ENCODE measurements at regions not wholly inside any gene's neighbourhood (a gene's known extent, or its start where the extent isn't known, plus 50 kb on each side); places are given as distances from the start of the nearest gene placed in this dataset.

DNA sequence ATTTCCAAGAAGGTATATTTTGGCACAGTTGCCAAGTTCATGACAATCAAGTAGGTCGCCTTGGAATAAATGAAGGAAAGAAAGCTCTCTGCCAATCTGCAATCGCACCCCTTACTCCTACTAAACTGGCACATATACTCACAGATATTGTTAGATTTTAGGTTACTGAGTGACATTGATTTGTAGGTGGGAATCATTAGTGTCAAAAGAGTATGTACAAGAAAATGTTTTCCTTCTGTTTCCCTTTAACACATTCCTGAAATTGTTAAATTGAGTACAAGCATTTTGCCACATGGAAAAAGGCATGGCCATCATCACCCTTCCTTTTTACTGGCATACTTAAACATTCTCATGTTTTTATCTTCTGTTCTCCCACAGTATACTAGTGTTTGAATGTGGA, 2868.3 kb upstream of the PCDH20 start:
- intact Hi-C loops (cut with DNase I) = no loop called here
- DNase-seq (no peak), ATAC-seq (ENCODE audit: poor library complexity) (no peak)

DNA sequence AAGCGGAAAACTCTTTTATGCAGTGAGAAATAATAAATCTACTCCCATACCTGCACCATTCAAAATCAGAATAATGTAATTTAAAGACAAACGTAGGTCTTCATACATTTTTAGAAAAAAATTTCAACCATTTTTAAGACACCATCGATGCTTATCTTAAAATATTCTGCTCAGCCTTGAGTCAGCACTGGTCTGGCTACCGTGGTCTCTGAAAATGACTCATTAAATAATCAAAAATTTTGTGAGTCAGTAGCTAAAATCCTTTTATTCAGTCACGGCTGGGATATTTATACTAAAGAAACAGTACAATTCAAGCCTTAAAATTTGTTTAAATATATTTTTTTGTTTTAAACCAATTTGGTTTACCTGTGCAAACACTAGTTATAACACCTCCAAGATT, 2862.8 kb upstream of the PCDH20 start:
- no peak for DNase-seq
- ATAC-seq (ENCODE audit: poor library complexity) = no peak
- intact Hi-C loops (cut with DNase I) = no loop called here

DNA sequence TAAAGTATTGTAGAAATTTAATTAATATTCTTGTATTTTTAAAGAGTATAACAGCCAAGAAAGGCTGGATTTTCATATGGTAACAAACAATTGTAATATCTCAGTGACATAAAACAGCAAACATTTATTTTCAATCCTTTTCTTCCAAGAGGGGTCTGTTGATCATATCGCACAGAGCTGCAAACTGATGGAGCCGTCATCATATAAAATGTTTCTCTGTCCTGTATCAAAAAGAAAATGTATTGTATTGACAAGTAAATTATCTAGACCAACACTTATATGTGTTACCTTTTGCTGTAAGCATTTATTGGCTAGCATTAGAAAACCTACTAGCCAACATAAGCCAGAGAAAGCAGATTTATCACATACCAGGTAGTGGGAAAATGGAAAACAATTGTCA, 2861.4 kb upstream of the PCDH20 start:
- DNase-seq (no peak), ATAC-seq (ENCODE audit: poor library complexity) (no peak)
- intact Hi-C loops (cut with DNase I) = no loop called here

DNA sequence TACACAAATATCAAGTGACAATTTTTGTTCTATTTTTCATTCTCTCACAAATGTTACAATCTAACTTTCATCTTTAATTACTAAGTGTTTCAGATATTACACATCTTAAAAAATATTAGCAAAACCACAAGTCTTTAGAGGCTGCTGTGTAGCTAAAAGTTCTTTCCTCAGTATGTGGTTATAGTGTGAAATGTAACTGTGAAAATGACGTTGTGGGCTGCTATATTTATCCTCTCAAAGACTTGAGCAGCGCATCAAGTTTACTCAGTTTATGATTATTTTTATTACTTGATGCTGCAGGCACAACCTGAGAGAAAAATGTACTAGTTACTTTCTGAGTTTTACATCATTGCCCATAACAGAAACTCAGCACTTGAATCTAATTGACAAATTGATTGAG, 2860.6 kb upstream of the PCDH20 start:
- no peak for ATAC-seq (ENCODE audit: poor library complexity)
- intact Hi-C loops (cut with DNase I) = no loop called here
- DNase-seq = no peak

DNA sequence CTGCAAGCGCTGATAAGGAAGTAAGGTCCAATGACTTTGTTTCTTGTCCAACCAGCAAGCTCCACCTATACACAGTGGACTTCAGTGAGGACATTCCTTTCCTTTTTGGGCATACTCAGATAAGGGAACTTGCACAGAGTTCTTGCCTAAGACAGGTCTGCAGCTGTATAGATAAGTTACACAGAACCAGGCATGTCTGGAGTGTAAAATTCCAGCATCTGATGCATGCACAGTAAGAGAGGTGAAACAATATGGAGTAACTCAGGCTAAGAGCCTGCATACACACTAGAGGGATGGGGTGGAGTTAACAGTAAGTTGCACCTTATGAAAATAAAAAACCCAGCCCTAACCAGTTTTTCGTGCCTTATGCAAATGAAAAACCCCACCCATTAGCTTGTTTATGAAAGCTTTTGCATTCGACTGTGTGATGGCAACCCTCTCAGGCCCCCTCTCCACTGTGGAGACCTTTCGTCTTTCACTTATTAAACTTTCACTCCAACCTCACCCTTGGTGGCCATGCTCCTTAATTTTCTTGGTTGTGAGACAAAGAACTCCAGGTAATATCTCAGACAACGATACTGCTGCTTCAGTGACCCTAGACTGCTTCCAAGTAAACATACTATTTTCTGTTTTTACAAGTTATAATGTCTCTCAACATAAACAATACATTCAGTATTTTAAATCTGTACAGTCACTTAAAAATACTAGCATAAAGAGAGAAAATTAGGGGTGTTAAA, 2859.0 kb upstream of the PCDH20 start:
- intact Hi-C loops (cut with DNase I) = no loop called here
- DNase-seq (no peak), ATAC-seq (ENCODE audit: poor library complexity) (no peak)

DNA sequence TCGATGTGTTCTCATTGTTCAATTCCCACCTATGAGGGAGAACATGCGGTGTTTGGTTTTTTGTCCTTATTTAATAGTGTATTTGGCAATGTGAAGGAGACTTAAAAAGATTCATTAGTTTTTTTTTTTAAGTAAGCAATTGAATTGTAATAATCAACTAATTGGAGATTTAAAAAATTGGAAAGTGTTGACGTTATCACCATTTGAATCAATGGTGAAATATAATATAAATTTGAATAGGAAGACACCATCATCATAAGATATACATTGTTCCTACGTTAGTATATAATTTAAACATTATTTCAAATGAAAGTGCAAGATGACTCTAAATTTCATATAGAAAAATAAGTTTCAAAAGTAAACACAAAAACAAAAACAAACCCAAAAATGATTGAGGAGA, 2858.1 kb upstream of the PCDH20 start:
- ATAC-seq (ENCODE audit: poor library complexity) = no peak
- no peak for DNase-seq
- intact Hi-C loops (cut with DNase I) = no loop called here

DNA sequence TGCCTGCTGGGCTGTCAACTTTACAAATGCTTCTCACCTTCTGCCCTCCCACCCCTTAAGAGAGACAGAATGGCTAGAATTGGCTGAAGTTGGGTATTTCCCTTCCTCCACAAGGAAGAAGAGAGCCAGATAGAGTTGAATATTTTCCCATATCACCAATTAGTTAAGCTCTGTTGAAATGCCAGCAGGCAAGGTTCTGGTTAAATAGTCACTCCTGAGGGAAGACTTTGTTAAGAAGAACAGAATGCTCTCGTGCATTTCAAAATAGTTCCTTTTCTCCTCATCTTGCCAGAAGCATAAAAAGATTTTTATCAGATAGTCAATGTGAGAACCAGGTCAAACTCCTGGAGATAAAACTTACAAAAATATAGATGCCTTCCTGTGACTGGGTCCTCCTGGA, 2857.0 kb upstream of the PCDH20 start:
- no peak for DNase-seq

DNA sequence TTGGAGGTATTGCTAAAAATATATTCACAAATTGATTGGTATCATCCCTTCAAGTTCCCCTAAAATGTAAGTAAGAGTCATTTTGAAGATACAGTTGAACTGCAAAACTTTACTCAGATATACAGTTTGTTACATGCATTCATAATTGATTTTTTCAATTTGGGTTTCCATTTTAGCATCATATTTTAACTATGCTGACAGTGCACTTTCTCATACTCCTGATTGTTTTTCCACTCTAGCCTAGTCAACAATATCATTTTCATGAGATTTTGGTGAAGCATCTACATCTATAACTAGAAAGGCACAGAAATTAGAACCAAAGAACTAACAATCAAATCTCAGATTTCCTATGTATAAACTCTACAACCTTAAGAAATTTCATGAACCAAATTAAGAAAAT, 2850.4 kb upstream of the PCDH20 start:
- ATAC-seq (ENCODE audit: poor library complexity) = no peak
- intact Hi-C loops (cut with DNase I) = no loop called here
- DNase-seq = no peak

More for the DNA sequence above, 2857.0 kb upstream of the PCDH20 start:
- ATAC-seq (ENCODE audit: poor library complexity) = no peak
- intact Hi-C loops (cut with DNase I) = no loop called here

DNA sequence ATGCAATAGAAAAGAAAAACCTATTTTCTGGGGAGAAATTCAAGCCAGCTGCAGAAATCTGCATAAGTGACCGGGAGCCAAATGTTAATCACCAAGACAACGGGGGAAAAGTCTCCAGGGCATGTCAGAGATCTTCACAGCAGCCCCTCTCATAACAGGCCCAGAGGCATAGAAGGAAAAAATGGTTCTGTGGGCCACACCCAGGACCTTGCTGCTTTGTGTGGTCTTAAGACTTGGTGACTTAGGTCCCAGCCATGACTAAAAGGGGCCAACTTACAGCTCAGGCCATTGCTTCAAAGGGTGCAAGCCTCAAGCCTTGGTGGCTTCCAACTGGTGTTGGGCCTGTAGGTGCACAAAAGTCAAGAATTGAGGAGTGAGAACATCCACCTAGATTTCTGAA, 2847.6 kb upstream of the PCDH20 start:
- intact Hi-C loops (cut with DNase I) = no loop called here
- DNase-seq = no peak
- ATAC-seq (ENCODE audit: poor library complexity) = no peak

DNA sequence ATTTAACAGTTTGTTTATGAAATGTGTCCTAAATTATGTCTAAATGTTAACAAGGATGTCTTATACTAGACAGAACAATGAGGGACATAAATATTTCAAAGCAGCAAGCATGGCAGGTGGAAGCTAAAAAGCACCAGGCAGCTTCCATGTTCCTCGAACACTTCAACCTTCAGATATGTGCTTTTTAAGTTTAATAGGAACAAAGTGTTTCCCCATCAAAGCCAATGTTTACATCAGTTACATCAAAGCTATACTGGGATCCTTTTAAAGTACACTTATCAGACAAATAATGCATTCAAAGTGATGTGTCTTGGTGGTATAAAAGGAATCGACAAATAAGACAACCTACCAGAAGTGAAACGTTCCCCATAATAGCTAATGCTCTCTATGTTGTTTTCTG, 2841.1 kb upstream of the PCDH20 start:
- ATAC-seq (ENCODE audit: poor library complexity) = no peak
- no peak for DNase-seq
- intact Hi-C loops (cut with DNase I) = no loop called here

DNA sequence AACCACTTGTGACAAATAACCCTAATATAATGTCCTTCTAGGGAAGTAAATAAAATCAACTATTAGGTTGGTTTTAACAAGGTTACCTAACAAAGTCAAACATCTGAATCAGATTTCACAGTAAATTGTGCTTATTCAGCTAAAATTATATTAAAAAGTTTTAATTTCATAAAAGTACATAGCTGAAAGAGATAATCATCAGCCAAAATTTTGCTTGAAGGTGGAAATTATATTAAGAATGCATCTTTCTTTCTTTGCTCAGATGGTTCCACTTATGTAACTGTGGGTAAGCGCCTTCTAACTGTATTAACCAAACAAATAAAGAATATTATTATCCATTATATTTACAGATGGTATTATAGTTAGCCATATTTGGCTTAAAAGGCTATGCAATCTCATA, 2840.3 kb upstream of the PCDH20 start:
- no peak for DNase-seq
- intact Hi-C loops (cut with DNase I) = no loop called here

DNA sequence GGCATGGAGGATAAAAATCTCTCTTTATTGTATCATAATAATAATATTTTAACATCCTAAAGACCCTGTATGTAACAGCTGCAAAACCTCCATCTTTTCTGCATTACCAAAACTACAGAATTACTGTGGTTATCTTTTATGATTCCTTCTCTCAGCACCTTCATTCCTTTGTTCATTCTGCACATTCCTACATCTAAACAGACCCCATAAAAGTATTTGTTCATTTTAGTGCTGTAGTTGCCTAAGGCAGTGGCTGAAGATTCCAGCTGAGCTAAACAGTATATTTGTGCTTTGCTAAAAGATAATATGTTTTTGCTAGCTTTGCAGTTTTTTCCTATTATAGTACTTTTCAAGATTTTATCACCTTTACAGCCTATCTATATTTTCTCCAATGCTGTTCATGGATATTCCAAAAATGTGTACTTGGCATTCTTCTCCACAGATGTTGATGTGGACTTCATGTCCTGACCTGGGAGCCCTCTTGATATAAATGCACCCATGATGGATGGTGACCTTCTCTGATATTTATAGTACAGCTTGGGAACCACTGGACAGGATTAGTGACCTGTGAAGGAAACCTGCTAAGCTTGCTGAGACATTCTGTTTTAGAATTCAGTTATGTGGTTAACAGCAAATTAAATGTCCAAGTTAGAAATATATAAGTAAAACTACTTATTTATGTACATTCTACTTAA, 2832.9 kb upstream of the PCDH20 start:
- ATAC-seq (ENCODE audit: poor library complexity) = no peak
- intact Hi-C loops (cut with DNase I) = no loop called here

More for the DNA sequence above, 2840.3 kb upstream of the PCDH20 start:
- ATAC-seq (ENCODE audit: poor library complexity) = no peak

DNA sequence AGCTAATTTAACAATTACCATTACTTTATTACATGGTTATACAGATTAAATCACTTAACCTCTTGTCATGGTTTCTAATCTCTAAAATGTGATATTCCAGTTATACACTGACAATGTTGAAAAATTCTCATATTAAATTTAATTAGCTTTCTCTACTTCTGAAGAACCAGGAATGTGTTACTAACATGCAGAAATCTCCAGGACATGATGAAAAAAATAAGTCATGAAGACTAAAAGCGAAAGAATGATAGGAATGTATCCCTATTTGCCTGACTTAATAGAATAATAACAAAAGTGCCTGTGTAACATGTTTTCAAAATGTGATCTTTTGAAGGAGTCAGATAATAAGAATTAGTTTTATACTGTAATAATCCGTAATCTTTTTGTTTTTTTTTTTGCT, 2823.7 kb upstream of the PCDH20 start:
- DNase-seq = no peak
- no peak for ATAC-seq (ENCODE audit: poor library complexity)
- intact Hi-C loops (cut with DNase I) = no loop called here

More for the DNA sequence above, 2832.9 kb upstream of the PCDH20 start:
- DNase-seq = no peak

DNA sequence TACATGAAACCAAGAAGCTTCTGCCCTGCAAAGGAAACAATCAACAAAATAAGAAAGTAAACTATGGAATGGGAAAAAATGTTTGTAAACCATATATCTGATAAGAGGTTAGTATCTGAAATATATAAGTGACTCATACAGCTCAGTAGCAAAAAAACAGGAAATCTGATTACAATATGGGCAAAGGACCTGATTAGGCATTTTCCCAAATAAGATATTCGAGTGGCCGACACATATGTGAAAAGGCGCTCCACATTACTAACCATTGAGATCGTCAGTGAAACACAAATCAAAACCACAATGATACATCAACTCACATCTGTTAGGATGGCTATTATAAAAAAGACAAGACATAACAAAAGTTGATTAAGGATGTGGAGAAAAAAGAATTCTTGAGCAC, 2818.6 kb upstream of the PCDH20 start:
- intact Hi-C loops (cut with DNase I) = no loop called here

DNA sequence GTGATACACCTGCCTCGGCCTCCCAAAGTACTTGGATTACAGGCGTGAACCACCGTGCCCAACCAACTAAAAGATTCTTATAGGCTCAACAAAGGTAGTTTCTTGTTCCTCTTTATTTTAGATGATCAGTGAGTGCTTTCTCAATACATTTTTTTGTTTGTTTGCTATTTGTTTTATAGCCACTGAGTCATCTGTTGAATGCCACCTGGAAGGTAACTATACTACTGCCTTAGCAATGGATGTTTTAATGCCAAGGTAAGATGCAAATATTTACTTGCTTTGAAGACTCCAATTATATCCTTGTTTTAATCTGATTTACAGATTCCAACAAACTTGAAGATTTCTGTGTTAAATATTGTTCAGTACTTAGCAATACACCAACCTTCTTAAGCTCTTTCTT, 2807.4 kb upstream of the PCDH20 start:
- no peak for ATAC-seq (ENCODE audit: poor library complexity)
- DNase-seq = no peak
- intact Hi-C loops (cut with DNase I) = no loop called here

More for the DNA sequence above, 2818.6 kb upstream of the PCDH20 start:
- DNase-seq (no peak), ATAC-seq (ENCODE audit: poor library complexity) (no peak)

DNA sequence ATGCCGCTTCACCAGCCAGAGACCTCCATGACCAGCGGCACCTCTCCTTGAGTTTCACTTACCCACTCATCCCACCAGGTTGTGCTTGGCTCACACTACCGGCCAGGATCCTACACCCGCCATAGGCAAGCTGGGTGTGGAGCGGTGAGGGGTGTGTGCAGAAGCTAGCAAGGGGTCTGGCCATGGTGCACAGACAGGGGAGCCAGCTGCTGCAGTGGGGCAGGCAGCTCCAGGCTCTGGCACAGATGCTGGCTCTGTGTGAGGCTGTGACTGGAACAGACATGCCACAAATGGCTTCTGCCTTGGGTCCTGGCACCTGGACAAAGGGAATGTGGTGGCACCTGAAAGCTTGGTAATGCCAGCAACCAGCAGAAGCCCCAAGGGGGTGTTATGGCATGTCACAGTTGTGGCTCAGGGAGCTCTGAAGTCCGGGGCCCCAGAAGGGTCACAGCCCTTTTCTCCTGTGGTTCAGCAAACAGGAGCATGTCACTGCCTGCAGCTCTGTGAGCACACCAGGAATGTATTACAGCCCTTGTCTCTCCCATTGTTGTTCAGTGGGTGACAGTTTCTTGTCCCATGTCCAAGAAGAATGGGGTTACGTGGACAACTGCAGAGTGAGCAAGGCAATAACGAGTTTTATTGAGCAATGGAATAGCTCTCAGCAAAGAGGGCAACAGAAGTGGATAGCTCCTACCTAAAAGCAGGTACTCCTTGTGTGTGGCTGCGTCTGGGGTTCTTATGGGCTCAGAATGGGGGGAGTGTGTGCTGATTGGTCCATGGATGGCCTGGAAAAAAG, 2791.0 kb upstream of the PCDH20 start:
- ATAC-seq (ENCODE audit: poor library complexity) (no peak), DNase-seq (no peak)
- intact Hi-C loops (cut with DNase I) = no loop called here

DNA sequence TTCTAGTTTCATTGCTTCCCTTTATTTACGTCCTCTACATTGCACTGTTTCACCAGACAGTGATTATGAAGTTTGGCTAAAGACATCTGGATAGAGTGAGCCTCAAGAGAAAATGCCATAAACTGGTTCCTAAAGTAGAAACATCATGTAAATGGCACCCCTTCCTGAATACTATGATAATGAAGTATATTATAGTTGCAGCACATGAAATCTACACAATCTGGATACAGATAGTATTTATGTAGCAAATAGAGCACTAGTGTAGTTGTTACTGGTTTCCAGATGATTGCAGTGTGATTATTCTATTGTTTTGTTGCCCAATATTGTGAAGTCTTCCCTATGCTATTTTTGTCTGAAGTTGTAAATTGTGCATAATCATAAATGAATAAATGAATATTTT, 2786.9 kb upstream of the PCDH20 start:
- DNase-seq (no peak), ATAC-seq (ENCODE audit: poor library complexity) (no peak)
- intact Hi-C loops (cut with DNase I) = no loop called here

DNA sequence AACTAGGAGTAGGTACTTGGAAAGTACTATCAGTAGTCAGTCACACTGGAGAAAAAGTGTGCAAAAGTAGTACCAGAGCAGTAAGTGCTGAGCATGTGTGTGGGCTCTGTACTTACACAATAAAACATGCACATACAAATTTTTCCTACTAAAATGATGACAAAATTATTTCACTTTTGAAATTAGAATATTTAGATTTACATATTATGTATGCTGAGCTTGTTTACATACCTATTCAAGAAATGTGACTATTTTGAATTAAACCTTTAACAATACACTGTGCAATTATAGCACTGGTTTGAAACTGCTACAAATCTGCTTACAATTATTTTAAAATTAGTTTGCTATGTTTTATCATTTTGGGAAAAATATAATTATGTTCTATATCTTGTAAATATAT, 2781.6 kb upstream of the PCDH20 start:
- DNase-seq (no peak), ATAC-seq (ENCODE audit: poor library complexity) (no peak)
- intact Hi-C loops (cut with DNase I) = no loop called here

DNA sequence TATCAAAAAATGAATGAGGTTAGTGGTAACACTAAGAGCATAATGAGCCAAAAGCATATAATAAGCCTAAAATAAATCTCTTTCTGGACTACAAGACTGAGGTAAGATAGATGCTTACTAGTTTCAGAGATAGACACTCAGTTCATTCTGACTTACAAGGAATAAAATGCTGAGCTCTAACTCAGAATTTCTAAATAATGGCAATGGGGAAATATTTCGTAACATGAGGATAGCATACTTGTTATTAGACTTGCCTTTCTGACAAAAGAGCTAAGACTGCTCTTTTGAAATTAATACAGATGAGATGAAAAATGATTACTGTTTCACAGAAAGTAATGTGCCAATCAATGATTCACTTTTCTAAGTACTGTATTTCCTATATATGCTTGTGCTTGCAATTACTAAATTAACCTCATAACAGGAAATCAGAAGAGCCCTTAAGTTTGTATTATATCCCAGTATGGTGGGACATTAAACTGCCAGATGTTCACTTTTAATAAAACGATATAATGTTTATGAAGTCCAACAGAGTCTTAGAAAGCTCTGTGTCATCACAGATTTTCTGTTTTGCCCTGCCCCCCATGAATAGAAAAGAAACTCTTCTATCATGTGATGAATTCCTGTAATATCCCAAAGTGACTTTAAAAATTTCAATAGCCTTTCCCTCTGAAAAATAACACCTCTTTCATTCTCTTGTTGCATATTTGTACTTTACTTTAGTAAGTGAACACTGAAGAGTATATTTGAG, 2771.0 kb upstream of the PCDH20 start:
- ATAC-seq (ENCODE audit: poor library complexity) (no peak), DNase-seq (no peak)
- intact Hi-C loops (cut with DNase I) = no loop called here
